DND-41 (cell line): ENCODE measurements at regions not wholly inside any gene's neighbourhood (a gene's known extent, or its start where the extent isn't known, plus 50 kb on each side); places are given as distances from the start of the nearest gene placed in this dataset.

Experiments used
- ATAC-seq: fragments of 200-7000 bp; cut with Tn5 transposase; 3 replicates; pipeline ENCODE4 v1.9.1; 2021; ENCODE audit warnings: low read depth; ENCODE audit not compliant: insufficient read depth
- DNase-seq: peaks from one replicate; pipeline ENCODE4 v3.0.0-alpha.2; 2020
- H2AFZ ChIP-seq: 2 replicates; pipeline ENCODE4 v1.6.0; 2012; ENCODE audit warnings: low read depth, low read length
- H3K27ac ChIP-seq: 2 replicates; pipeline ENCODE4 v1.5.1; 2012; ENCODE audit warnings: low read length, inconsistent platforms
- H3K27me3 ChIP-seq: fragments of 200-600 bp; sonication (generic); 2 replicates; pipeline ENCODE4 v1.6.0; 2012; ENCODE audit warnings: low read length, mild to moderate bottlenecking, inconsistent platforms; ENCODE audit not compliant: insufficient read depth, poor library complexity
- H3K36me3 ChIP-seq: 2 replicates; pipeline ENCODE4 v1.5.1; 2012; ENCODE audit warnings: low read length, inconsistent platforms; ENCODE audit not compliant: insufficient read depth
- H3K4me1 ChIP-seq: 2 replicates; pipeline ENCODE4 v1.5.1; 2012; ENCODE audit warnings: mild to moderate bottlenecking, low read length; ENCODE audit not compliant: insufficient read depth
- H3K4me2 ChIP-seq: 2 replicates; pipeline ENCODE4 v1.6.0; 2012; ENCODE audit warnings: mild to moderate bottlenecking, moderate library complexity, low read length, inconsistent platforms; ENCODE audit not compliant: insufficient read depth
- H3K4me3 ChIP-seq, 2 experiments: fragments of 200-600 bp in 1 of 2; shearing (Covaris generic) in 1 of 2; 2 replicates each; pipeline ENCODE4 v1.5.1; 2012 to 2016; ENCODE audit warnings: inconsistent platforms in 2 of 2, low read length in 2 of 2, mild to moderate bottlenecking in 2 of 2, low read depth in 1 of 2, moderate library complexity in 1 of 2
- H3K79me2 ChIP-seq: 2 replicates; pipeline ENCODE4 v1.6.0; 2012; ENCODE audit warnings: low read length, inconsistent platforms; ENCODE audit not compliant: insufficient read depth
- H3K9ac ChIP-seq: 2 replicates; pipeline ENCODE4 v1.6.0; 2012; ENCODE audit warnings: low read depth, mild to moderate bottlenecking, inconsistent platforms, low read length, moderate library complexity
- H3K9me3 ChIP-seq: 2 replicates; pipeline ENCODE4 v1.5.1; 2012; ENCODE audit warnings: low read length, moderate library complexity, mild to moderate bottlenecking, inconsistent platforms; ENCODE audit not compliant: insufficient read depth, severe bottlenecking
- H4K20me1 ChIP-seq: 2 replicates; pipeline ENCODE4 v1.6.0; 2012; ENCODE audit warnings: low read length; ENCODE audit not compliant: insufficient read depth
- CTCF ChIP-seq: IDR thresholded peaks from 2 replicates; pipeline ENCODE4 v1.5.1; 2012; ENCODE audit warnings: borderline replicate concordance, low read length, moderate library complexity, mild to moderate bottlenecking; ENCODE audit not compliant: poor library complexity, severe bottlenecking; ENCODE audit errors: extremely low read depth
- EZH2 ChIP-seq: IDR thresholded peaks from 3 replicates; pipeline ENCODE4 v1.6.1; 2012; ENCODE audit warnings: borderline replicate concordance, low read depth, mild to moderate bottlenecking, moderate library complexity, low read length, inconsistent platforms; ENCODE audit not compliant: severe bottlenecking

- no peaks in the 10 kb centered on the region for H3K4me1 ChIP-seq
- H4K20me1 ChIP-seq = no peaks in the 10 kb centered on the region
- no peaks in the 10 kb centered on the region for H3K36me3 ChIP-seq
- no peak overlapping the region for H3K4me3 ChIP-seq
- TF ChIP-seq CTCF = no peak
- TF ChIP-seq EZH2 = no peak
- H3K9me3 ChIP-seq = no peaks in the 10 kb centered on the region
- no peak overlapping the region for H3K9ac ChIP-seq
- H2AFZ ChIP-seq = no peak overlapping the region
- no peak overlapping the region for H3K4me2 ChIP-seq
- DNase-seq = no peak
- H3K27me3 ChIP-seq = peaks cover 18% of the 10 kb centered on the region
- no peaks in the 10 kb centered on the region for H3K79me2 ChIP-seq
- no peak for ATAC-seq
- no peak overlapping the region for H3K27ac ChIP-seq
These were observed 119.6 kb downstream of the TFAP2C start for GRCh38 chr20:56748476-56749377.

GRCh38 chr20:56750430-56750829, 121.3 kb downstream of the TFAP2C start:
- no peaks in the 10 kb centered on the region for H3K9me3 ChIP-seq
- TF ChIP-seq EZH2 (no peak), CTCF (no peak)
- H3K9ac ChIP-seq = no peak overlapping the region
- no peaks in the 10 kb centered on the region for H3K36me3 ChIP-seq
- H3K27ac ChIP-seq = no peak overlapping the region
- H3K4me3 ChIP-seq = no peak overlapping the region
- H3K27me3 ChIP-seq = peaks cover 15% of the 10 kb centered on the region
- DNase-seq = no peak
- H2AFZ ChIP-seq = no peak overlapping the region
- no peaks in the 10 kb centered on the region for H4K20me1 ChIP-seq
- no peak for ATAC-seq
- no peak overlapping the region for H3K4me2 ChIP-seq
- H3K79me2 ChIP-seq = no peaks in the 10 kb centered on the region
- H3K4me1 ChIP-seq = no peaks in the 10 kb centered on the region

- Histone ChIP-seq H3K27ac (no peak overlapping the region), H3K4me2 (no peak overlapping the region), H3K4me1 (no peaks in the 10 kb centered on the region), H3K4me3 (no peak overlapping the region), H3K9me3 (no peaks in the 10 kb centered on the region), H3K27me3 (peaks cover 15% of the 10 kb centered on the region), H3K9ac (no peak overlapping the region), H3K79me2 (no peaks in the 10 kb centered on the region), H2AFZ (no peak overlapping the region), H3K36me3 (no peaks in the 10 kb centered on the region), H4K20me1 (no peaks in the 10 kb centered on the region)
- DNase-seq (no peak), ATAC-seq (no peak)
- TF ChIP-seq CTCF = no peak
- no peak for TF ChIP-seq EZH2
These were observed 123.2 kb downstream of the TFAP2C start for GRCh38 chr20:56752274-56752673.
